ENCODE measurements at regions not wholly inside any gene's neighbourhood (a gene's known extent, or its start where the extent isn't known, plus 50 kb on each side); places are given as distances from the start of the nearest gene placed in this dataset.
A peak's percentile ranks its signal among the peaks of the same experiment; 100 is the strongest.

GRCh38 chr16:54365990-54366634 lies 79.5 kb upstream of the IRX3 start:
- no peak for DNase-seq (ENCODE audit: low read depth)

DNA sequence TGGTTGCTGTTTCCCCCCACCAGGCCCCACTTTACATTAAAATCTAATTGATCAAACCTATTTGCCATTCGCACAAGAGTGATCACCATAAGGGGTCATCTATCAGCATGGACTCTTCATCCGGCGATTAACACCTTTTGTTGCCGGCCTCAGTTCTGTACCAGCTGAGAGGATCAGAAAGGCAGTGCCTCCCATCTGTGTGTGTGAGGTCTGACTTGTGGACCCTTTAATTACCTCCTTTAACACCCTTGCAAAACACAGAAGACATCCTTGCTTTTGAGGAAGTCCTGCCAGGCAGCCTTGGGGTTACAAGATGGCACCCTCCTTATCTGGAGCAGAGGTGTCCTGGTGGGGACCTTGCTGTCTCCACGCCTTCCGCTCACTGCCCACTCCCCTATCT lies 77.2 kb upstream of the IRX3 start:
- DNase-seq (ENCODE audit: low read depth) = no peak

DNA sequence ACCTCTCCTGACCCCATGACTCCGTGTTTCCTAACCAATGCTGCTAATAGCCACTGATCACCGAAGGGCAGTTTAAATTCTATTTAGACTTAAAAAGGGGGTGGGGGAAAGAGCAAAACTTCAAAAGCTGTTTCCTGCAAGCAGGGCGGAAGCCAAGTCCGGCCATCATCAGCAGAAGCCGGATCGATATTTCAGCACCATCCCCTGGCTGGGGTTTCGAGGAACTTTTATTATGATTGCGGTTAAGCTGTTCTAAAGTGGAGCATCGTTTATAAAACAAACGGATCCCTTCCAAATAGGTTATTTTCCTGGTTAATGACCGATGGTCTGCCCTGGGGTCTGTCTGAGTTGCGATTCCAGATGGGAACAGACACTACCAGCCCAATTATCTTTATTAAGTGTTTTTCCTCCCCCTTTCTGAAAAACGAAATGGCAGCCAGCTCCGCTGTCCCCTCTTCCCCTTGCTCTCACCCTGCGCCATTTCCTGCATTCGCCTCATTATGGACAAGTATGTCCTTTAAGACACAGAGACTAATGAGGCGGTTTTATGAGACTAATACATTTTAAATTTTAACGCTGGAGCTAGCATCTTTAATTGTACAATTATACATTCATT lies 76.1 kb upstream of the IRX3 start:
- DNase-seq (ENCODE audit: low read depth) = no peak

- no peak for DNase-seq (ENCODE audit: low read depth)
Observed at GRCh38 chr16:54361246-54361645, 74.7 kb upstream of the IRX3 start.

- DNase-seq (ENCODE audit: low read depth) = no peak
Observed at GRCh38 chr16:54360681-54361080, 74.1 kb upstream of the IRX3 start.

- no peak for DNase-seq (ENCODE audit: low read depth)
Observed at GRCh38 chr16:54359555-54359954, 73.0 kb upstream of the IRX3 start.

DNA sequence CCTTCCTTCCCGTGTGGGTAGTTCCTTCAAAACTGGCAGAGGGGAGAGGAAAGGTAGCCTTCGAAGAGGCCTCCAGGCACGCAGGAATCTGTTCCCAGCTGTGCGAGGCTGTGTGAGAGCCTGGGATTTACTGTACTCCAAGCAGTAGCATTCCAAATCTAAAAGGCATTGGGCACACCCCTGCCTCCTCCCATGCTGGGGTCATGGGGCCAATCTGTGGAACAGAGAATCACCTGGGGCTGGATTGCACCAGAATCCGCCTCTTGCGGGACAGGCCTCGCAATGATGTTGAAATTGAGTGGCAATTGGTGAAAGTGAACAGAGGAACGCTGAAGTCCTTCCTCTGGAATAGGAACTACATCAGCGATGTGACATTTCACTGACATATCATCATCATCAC lies 72.5 kb upstream of the IRX3 start:
- no peak for DNase-seq (ENCODE audit: low read depth)

- DNase-seq (ENCODE audit: low read depth) = no peak
Observed at GRCh38 chr16:54356391-54356790, 69.8 kb upstream of the IRX3 start.

- peak; percentile 55 for DNase-seq (ENCODE audit: low read depth)
Observed at GRCh38 chr16:54355251-54355650, 68.7 kb upstream of the IRX3 start.

GRCh38 chr16:54353097-54353496 lies 66.5 kb upstream of the IRX3 start:
- no peak for DNase-seq (ENCODE audit: low read depth)

DNA sequence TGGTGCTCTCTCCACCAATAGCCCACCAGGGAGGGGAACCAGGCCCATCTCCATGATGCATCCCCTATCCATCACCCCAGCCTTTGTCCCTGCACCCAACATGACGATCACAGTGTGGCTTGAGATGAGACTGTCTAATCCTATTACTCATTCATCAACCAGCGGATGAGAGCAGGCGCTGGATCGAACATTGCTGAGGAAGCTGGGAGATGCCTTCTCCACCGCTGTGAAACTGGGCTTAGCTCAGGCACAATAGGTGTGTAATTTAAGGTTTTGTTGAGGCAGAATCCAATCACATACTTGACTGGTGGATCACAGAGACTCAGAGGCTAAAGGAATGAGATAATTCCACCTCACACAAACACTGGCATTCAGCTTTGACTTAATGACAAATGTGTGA lies 64.6 kb upstream of the IRX3 start:
- no peak for DNase-seq (ENCODE audit: low read depth)

- no peak for DNase-seq (ENCODE audit: low read depth)
Observed at GRCh38 chr16:54347961-54348360, 61.4 kb upstream of the IRX3 start.

GRCh38 chr16:54346041-54346440 lies 59.5 kb upstream of the IRX3 start:
- no peak for DNase-seq (ENCODE audit: low read depth)

DNA sequence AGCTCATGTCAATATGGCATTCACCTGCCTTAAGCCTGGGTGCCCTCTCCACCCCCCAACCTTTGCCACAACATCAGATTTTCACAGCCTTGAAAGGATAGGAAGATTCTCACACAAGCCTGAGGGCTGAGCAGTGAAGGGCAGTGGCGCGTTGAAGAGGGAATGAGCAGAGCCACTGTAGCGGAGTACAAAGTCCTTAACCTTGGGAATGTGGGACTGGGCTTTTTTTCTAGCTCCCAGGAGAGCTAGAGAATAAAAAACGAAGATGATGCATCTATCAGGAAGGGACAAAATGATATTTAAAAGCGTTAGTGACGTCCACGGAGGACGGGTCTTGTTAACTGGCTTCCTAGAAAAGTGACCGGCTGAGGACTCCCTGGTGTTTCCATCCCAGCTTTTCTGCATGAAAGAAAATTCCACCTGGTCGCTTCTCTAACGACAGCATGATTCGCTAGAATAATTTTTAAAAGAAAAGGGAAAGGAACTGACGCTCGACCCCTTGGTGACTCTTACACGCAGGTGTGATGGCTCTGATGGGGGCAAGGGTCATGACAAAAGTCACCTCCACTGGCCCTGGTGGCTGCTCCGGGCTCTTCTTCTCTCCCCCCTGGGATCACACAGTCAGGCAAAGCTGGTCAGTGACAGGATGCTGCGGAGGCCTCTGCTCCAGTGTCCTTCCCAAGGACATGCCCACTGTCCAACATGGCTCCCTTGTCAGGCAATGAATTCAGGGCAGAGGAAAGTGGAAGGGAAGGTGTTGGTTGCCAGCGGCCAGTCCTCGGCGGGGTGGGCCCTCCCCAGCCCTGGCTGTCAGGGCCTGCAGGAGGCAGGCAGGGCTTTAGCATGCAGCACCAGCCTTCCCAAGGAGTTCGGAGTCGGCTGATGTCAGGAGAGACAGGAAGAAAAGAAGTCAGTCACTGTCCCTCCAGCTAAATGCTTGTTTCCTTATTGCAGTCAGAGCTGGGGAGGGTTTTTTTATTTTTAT lies 58.4 kb upstream of the IRX3 start:
- no peak for DNase-seq (ENCODE audit: low read depth)

- DNase-seq (ENCODE audit: low read depth) = no peak
Observed at GRCh38 chr16:54342966-54343365, 56.4 kb upstream of the IRX3 start.

DNA sequence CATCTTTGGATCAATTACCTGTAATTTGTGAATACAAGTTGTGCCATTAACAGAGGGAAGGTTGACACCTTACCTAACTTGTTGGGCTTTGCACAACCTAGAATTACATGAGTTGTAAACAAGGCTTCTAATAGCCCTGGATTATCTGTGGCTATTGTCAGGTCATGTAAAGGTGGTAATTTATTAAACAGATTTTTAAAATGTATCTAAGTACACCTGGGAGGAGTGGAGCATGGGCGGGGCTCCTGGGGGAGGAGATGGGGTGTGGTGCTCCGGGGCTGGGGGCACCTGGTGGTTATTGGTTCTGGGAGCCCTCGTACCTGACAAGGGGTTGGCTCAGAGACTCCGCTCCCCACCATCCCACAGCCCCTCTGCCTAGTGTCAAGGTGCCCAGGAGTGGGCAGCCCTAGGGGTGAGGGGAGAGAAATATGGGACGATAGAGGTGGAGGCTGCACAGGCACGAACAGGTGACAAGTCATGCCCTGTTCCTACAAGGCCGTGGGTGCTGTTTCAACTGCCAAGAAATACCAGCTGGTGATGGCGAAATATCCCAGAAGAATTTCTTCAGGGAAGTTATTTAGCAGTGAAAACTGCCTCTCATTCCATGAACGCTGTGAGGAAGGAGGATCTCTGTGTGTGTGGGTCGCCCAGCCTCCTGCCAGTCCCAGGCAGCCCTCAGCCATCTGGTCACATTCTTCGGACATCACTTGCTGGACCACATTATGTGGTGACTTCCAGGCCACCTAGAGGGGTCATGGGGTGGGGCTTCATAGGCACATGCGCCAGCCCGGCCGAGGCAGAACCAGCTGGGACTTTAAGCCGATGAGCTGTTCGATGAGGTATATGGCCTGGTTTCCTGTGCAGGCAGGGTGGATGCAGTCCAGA lies 55.5 kb upstream of the IRX3 start:
- peak; percentile 30 for DNase-seq (ENCODE audit: low read depth)

- DNase-seq (ENCODE audit: low read depth) = no peak
Observed at GRCh38 chr16:54340531-54340930, 53.9 kb upstream of the IRX3 start.

- no peak for DNase-seq (ENCODE audit: low read depth)
Observed at GRCh38 chr16:54336631-54337204, 50.1 kb upstream of the IRX3 start.

Measured in Daoy (cell line).